Tibial nerve (tissue), 4 donors: ENCODE measurements at regions not wholly inside any gene's neighbourhood (a gene's known extent, or its start where the extent isn't known, plus 50 kb on each side); places are given as distances from the start of the nearest gene placed in this dataset.

Experiments
- DNase-seq, 2 donors: peaks; one replicate each; pipeline ENCODE4 v3.0.0-alpha.2; 2019; ENCODE audit warnings: low spot score in 2 of 2
- H3K27ac ChIP-seq, 4 donors: fragments of 200-600 bp; sonication (generic) in 3 of 4; one replicate each; pipeline ENCODE4 v1.5.1; 2017 to 2019; ENCODE audit warnings: mild to moderate bottlenecking in 1 of 4
- H3K27me3 ChIP-seq, 2 donors: fragments of 200-600 bp; sonication (generic) in 1 of 2; one replicate each; pipeline versions ENCODE4 v1.5.1 to v1.6.0; 2017 to 2019
- H3K36me3 ChIP-seq, 3 donors: fragments of 200-600 bp; sonication (generic); one replicate each; pipeline ENCODE4 v1.5.1; 2018 to 2019
- H3K4me1 ChIP-seq, 4 donors: fragments of 200-600 bp; sonication (generic) in 3 of 4; one replicate each; pipeline ENCODE4 v1.5.1; 2017 to 2019
- H3K4me3 ChIP-seq, 4 donors: fragments of 200-600 bp; sonication (generic) in 3 of 4; one replicate each; pipeline ENCODE4 v1.5.1; 2017 to 2019; ENCODE audit warnings: mild to moderate bottlenecking in 1 of 4, moderate library complexity in 1 of 4
- H3K9me3 ChIP-seq, 4 donors: fragments of 200-600 bp; sonication (generic) in 3 of 4; one replicate each; pipeline ENCODE4 v1.5.1; 2017 to 2019
- EP300 ChIP-seq, 2 donors: sonication (generic); formaldehyde crosslinking; IDR thresholded peaks; one replicate each; pipeline ENCODE4 v1.6.1; 2017; ENCODE audit warnings: antibody characterized with exemption in 2 of 2, mild to moderate bottlenecking in 1 of 2
- POLR2A ChIP-seq, 2 donors: fragments of 450-650 bp; IDR thresholded peaks; one replicate each; pipeline ENCODE4 v1.6.1; 2017; ENCODE audit warnings: antibody characterized with exemption in 2 of 2, mild to moderate bottlenecking in 2 of 2, moderate library complexity in 2 of 2
- WGBS, 2 donors: methylation state at CpG; one replicate each; pipeline ENCODE4 v1.1.5; 2018; 5-methylcytosine and 5-hydroxymethylcytosine counted together
- TF ChIP-seq, protein P1 (sequence below), 5 experiments: fragments of 200-600 bp in 3 of 5; fragments of 450-650 bp in 2 of 5; sonication (generic) in 3 of 5; IDR thresholded peaks; one replicate each; pipeline ENCODE4 v1.5.1; 2016 to 2019; ENCODE audit warnings: antibody characterized with exemption in 5 of 5, mild to moderate bottlenecking in 3 of 5, moderate library complexity in 2 of 5

DNA sequence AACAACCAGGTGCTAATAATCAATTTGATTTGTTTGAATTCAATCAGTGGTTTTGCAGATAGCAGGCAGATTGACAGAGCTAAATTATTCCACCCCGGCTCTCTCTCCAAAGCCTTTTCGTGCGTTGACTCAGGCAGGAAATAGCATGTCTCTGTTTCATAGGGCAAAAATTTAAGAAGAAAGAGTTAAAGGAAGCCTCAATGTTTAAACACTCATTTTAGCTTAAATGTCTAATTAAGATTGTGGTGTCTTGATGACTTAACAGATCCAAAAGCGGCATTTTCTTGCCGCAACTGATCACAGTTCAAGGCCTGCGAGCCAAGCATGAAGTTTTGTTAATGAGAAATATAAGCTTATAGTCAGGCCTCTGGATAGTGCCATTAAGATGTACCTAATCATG lies 1051.1 kb upstream of the AUTS2 start:
- 70% methylated on average over 6 of the region's 6 CpGs for WGBS, 2 donors
- H3K27ac ChIP-seq: no peak overlapping the region
- TF ChIP-seq, protein P1, sequence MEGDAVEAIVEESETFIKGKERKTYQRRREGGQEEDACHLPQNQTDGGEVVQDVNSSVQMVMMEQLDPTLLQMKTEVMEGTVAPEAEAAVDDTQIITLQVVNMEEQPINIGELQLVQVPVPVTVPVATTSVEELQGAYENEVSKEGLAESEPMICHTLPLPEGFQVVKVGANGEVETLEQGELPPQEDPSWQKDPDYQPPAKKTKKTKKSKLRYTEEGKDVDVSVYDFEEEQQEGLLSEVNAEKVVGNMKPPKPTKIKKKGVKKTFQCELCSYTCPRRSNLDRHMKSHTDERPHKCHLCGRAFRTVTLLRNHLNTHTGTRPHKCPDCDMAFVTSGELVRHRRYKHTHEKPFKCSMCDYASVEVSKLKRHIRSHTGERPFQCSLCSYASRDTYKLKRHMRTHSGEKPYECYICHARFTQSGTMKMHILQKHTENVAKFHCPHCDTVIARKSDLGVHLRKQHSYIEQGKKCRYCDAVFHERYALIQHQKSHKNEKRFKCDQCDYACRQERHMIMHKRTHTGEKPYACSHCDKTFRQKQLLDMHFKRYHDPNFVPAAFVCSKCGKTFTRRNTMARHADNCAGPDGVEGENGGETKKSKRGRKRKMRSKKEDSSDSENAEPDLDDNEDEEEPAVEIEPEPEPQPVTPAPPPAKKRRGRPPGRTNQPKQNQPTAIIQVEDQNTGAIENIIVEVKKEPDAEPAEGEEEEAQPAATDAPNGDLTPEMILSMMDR (IDR thresholded peaks at IDR 0.05): no peak
- no peak for TF ChIP-seq POLR2A (IDR thresholded peaks at IDR 0.05)
- TF ChIP-seq EP300 (IDR thresholded peaks at IDR 0.05): no peak
- no peak overlapping the region for H3K4me3 ChIP-seq
- DNase-seq: no peak
- no peaks in the 10 kb centered on the region for H3K4me1 ChIP-seq
- no peaks in the 10 kb centered on the region for H3K36me3 ChIP-seq
- H3K27me3 ChIP-seq: no peaks in the 10 kb centered on the region
- no peaks in the 10 kb centered on the region for H3K9me3 ChIP-seq

DNA sequence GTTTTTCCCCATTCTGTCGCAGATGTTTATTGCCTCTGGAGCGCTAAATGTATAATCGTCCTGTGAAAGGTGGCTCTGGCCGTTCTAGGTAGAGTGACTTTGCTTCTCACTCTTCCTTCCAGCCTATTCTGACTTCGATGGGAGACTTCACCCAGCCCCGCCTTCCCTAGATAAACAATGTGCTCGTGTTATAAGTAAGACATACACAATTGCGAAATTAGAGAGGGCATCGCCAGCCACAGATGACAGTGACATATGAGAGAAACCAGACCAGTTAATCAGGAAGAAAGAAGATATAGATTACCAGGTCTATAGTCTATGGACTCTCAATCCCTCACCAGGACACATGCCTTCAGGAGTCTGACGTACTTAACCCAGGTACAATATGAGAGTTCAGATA lies 1050.5 kb upstream of the AUTS2 start:
- Histone ChIP-seq H3K4me3 (no peak overlapping the region), H3K9me3 (no peaks in the 10 kb centered on the region), H3K27ac (no peak overlapping the region), H3K27me3 (no peaks in the 10 kb centered on the region), H3K4me1 (no peaks in the 10 kb centered on the region), H3K36me3 (no peaks in the 10 kb centered on the region)
- TF ChIP-seq POLR2A (IDR thresholded peaks at IDR 0.05): no peak
- TF ChIP-seq, protein P1 (IDR thresholded peaks at IDR 0.05): no peak
- TF ChIP-seq EP300 (IDR thresholded peaks at IDR 0.05): no peak
- 79 to 85% methylated on average over 10 of the region's 10 CpGs for WGBS, 2 donors
- no peak for DNase-seq

DNA sequence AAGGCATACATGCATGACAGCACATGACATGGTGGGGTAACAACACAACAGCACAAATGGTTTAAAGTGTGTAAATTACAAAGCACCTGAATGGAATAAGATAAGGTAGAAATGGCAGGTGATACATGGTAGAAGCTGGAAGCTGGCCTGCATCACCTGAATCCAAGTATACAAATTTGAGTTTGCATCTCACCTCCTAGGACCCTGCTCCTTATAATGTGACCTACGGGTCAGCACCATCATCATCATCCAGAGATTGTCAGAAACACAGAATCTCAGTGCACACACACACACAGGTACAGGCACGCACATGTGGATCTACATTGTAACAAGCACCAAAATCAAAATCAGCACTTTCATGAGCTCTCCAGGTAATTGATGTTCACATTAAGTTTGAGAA lies 1048.2 kb upstream of the AUTS2 start:
- Histone ChIP-seq H3K36me3 (no peaks in the 10 kb centered on the region), H3K27me3 (no peaks in the 10 kb centered on the region), H3K4me1 (no peaks in the 10 kb centered on the region), H3K4me3 (no peak overlapping the region), H3K9me3 (no peaks in the 10 kb centered on the region), H3K27ac (no peak overlapping the region)
- 92 to 94% methylated on average over 2 of the region's 2 CpGs for WGBS, 2 donors
- TF ChIP-seq, protein P1 (IDR thresholded peaks at IDR 0.05): no peak
- TF ChIP-seq POLR2A (IDR thresholded peaks at IDR 0.05) (no peak), EP300 (IDR thresholded peaks at IDR 0.05) (no peak)
- DNase-seq: no peak

DNA sequence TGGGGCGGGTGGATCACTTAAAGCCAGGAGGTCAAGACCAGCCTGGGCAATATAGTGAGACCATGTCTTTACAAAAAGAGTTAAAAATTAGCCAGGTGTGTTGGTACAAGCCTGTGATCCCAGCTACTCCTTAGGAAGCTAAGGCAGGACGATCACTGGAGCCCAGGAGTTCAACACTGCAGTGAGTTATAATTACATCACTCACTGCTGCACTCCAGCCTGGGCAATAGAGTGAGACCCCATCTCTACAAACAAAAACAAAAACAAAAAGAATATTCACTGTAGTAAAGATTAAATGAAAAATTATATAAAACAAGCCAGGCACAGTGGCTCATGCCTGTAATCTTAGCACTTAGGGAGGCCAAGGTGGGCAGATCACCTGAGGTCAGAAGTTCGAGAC lies 1047.6 kb upstream of the AUTS2 start:
- Histone ChIP-seq H3K4me3 (no peak overlapping the region), H3K27me3 (no peaks in the 10 kb centered on the region), H3K27ac (no peak overlapping the region), H3K9me3 (no peaks in the 10 kb centered on the region), H3K4me1 (no peaks in the 10 kb centered on the region), H3K36me3 (no peaks in the 10 kb centered on the region)
- TF ChIP-seq, protein P1 (IDR thresholded peaks at IDR 0.05): no peak
- TF ChIP-seq EP300 (IDR thresholded peaks at IDR 0.05): no peak
- TF ChIP-seq POLR2A (IDR thresholded peaks at IDR 0.05): no peak
- no peak for DNase-seq
- 83 to 85% methylated on average over 3 of the region's 3 CpGs for WGBS, 2 donors

DNA sequence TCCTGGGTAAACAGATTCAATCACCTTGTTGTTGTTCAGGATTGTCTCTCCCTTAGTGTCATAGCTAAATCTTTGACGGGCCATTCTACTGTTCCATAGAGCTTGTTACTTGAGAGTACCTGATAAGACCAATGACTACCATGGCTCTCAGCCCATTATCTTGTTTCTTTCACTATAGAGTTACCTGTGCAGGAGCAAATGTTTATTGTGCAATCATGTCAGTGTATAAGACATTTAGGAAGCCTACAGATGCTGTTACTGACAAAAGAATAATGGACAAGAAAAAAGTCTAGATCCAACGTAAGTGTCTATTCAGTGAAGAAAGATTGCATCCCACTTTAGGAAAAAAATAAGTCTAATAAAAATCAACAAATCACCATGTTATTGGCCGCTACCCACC lies 1041.7 kb upstream of the AUTS2 start:
- H3K27ac ChIP-seq: no peak overlapping the region
- TF ChIP-seq EP300 (IDR thresholded peaks at IDR 0.05): no peak
- TF ChIP-seq POLR2A (IDR thresholded peaks at IDR 0.05): no peak
- TF ChIP-seq, protein P1 (IDR thresholded peaks at IDR 0.05): no peak
- H3K27me3 ChIP-seq: no peaks in the 10 kb centered on the region
- no peaks in the 10 kb centered on the region for H3K4me1 ChIP-seq
- 88 to 89% methylated on average over 3 of the region's 3 CpGs for WGBS, 2 donors
- no peak for DNase-seq
- H3K9me3 ChIP-seq: no peaks in the 10 kb centered on the region
- H3K36me3 ChIP-seq: no peaks in the 10 kb centered on the region
- no peak overlapping the region for H3K4me3 ChIP-seq
